K562 (cell line): ENCODE measurements at regions not wholly inside any gene's neighbourhood (a gene's known extent, or its start where the extent isn't known, plus 50 kb on each side); places are given as distances from the start of the nearest gene placed in this dataset.

Experiments used
- ATAC-seq: fragments of 200-7000 bp; cut with Tn5 transposase; 3 replicates; pipeline ENCODE4 v1.9.1; 2020; ENCODE audit warnings: moderate library complexity
- BruUV-seq: library from RNA; stranded (reverse); fragments of 400-500 nt; replicated peaks from 2 replicates; lab custom pipeline; 2021; lab: Mats Ljungman, UMichigan
- CTCF ChIA-PET: fragments of 300-600 bp; formaldehyde crosslinking; extraction: SDS; loops from one replicate; lab custom pipeline; 2021; ENCODE audit warnings: low intra/inter-chr PET ratio; lab: Yijun Ruan, JAX
- POLR2A ChIA-PET: fragments of 300-600, 350-650 bp; sonication (Branson Sonifier 250); formaldehyde crosslinking; extraction: SDS; loops from one replicate; lab custom pipeline; 2021; ENCODE audit warnings: antibody characterized with exemption, inconsistent platforms; lab: Yijun Ruan, JAX
- DNase-seq, 4 experiments: peaks; one replicate each; pipeline versions ENCODE4 v3.0.0 to v3.0.0-alpha.2; 2011 to 2018; ENCODE audit warnings: low spot score in 3 of 4, mixed read lengths in 3 of 4; ENCODE audit errors: extremely low read depth in 1 of 4
- FAIRE-seq: peaks from 2 replicates; lab custom pipeline; 2011; peaks lifted over from hg19 to GRCh38; lab: Jason Lieb, UNC
- H2AFZ ChIP-seq: 2 replicates; pipeline ENCODE4 v1.6.0; 2011; ENCODE audit warnings: low read depth, low read length, control low read depth, inconsistent platforms
- H3K27ac ChIP-seq: fragments of 200-600 bp; 3 replicates; pipeline ENCODE4 v1.8.0; 2011; ENCODE audit warnings: low read depth, mild to moderate bottlenecking, control low read depth, inconsistent platforms, low read length, moderate library complexity, mixed read lengths; ENCODE audit errors: extremely low read depth
- H3K27me3 ChIP-seq, 2 experiments: fragments of 300-600 bp in 1 of 2; 2 replicates in 1 of 2; 3 replicates in 1 of 2; pipeline versions ENCODE4 v1.6.0 to v1.8.0; 2011; ENCODE audit warnings: inconsistent platforms in 2 of 2, low read length in 2 of 2, mild to moderate bottlenecking in 1 of 2, mixed read lengths in 1 of 2, moderate library complexity in 1 of 2; ENCODE audit not compliant: control insufficient read depth in 2 of 2, insufficient read depth in 2 of 2
- H3K36me3 ChIP-seq: fragments of 300-600 bp; 3 replicates; pipeline ENCODE4 v1.8.0; 2011; ENCODE audit warnings: mild to moderate bottlenecking, low read length, inconsistent platforms; ENCODE audit not compliant: control insufficient read depth, insufficient read depth
- H3K4me1 ChIP-seq, 2 experiments: fragments of 200-600 bp in 1 of 2; replicated peaks in 1 of 2; 2 replicates in 1 of 2; 3 replicates in 1 of 2; pipeline versions ENCODE4 v1.5.1 to v1.8.0; 2011; ENCODE audit warnings: inconsistent platforms in 2 of 2, low read length in 2 of 2, mild to moderate bottlenecking in 1 of 2, mixed read lengths in 1 of 2, moderate library complexity in 1 of 2; ENCODE audit not compliant: control insufficient read depth in 2 of 2, insufficient read depth in 2 of 2
- H3K4me2 ChIP-seq: 2 replicates; pipeline ENCODE4 v1.6.1; 2011; ENCODE audit warnings: low read length, control low read depth, inconsistent platforms, mixed read lengths; ENCODE audit not compliant: insufficient read depth
- H3K4me3 ChIP-seq: fragments of 200-600 bp; sonication (generic), shearing (Covaris generic); 2 replicates; pipeline ENCODE4 v1.5.1; 2016; ENCODE audit warnings: control low read depth, inconsistent platforms
- H3K79me2 ChIP-seq: fragments of 200-600 bp; 3 replicates; pipeline ENCODE4 v1.8.0; 2011; ENCODE audit warnings: low read length, inconsistent platforms; ENCODE audit not compliant: control insufficient read depth, insufficient read depth
- H3K9ac ChIP-seq, 2 experiments: 2 replicates each; pipeline versions ENCODE4 v1.6.0 to v1.6.1; 2011; ENCODE audit warnings: low read depth in 2 of 2, low read length in 2 of 2, control low read depth in 1 of 2, inconsistent platforms in 1 of 2, mild to moderate bottlenecking in 1 of 2, mixed read lengths in 1 of 2; ENCODE audit not compliant: insufficient read depth in 1 of 2
- H3K9me1 ChIP-seq: one replicate; pipeline ENCODE4 v1.6.0; 2011; ENCODE audit warnings: inconsistent platforms, mild to moderate bottlenecking, low read length, moderate library complexity; ENCODE audit not compliant: control insufficient read depth, insufficient read depth
- H3K9me3 ChIP-seq: replicated peaks from 2 replicates; pipeline ENCODE4 v1.5.1; 2011; ENCODE audit warnings: low read depth, low read length, inconsistent platforms; ENCODE audit not compliant: control insufficient read depth, insufficient read depth
- H4K20me1 ChIP-seq: replicated peaks from 2 replicates; pipeline ENCODE4 v1.6.1; 2011; ENCODE audit warnings: low read length, inconsistent platforms, mixed read lengths; ENCODE audit not compliant: control insufficient read depth, insufficient read depth
- CHCHD3 ChIP-seq: fragments of 250-450 bp; sonication (Bioruptor Pico); IDR thresholded peaks from 2 replicates; pipeline ENCODE4 v2.1.2; 2022; ENCODE audit warnings: mild to moderate bottlenecking
- DLX4 ChIP-seq: fragments of 250-450 bp; sonication (Bioruptor Pico); IDR thresholded peaks from 2 replicates; pipeline ENCODE4 v1.6.1; 2021; ENCODE audit warnings: mild to moderate bottlenecking
- E2F1 ChIP-seq: sonication (generic); formaldehyde crosslinking; IDR thresholded peaks from 2 replicates; pipeline ENCODE4 v1.8.1; 2023; ENCODE audit warnings: mild to moderate bottlenecking, missing genetic modification reagents, moderate library complexity
- EHMT2 ChIP-seq: fragments of 450-650 bp; IDR thresholded peaks from 2 replicates; pipeline ENCODE4 v1.6.1; 2018; ENCODE audit warnings: antibody characterized with exemption
- KAT2B ChIP-seq: IDR thresholded peaks from one replicate; pipeline ENCODE4 v1.6.1; 2012; ENCODE audit warnings: low read depth, mild to moderate bottlenecking, control low read depth, inconsistent platforms, low read length, moderate library complexity
- MTA3 ChIP-seq: fragments of 450-650 bp; formaldehyde crosslinking; IDR thresholded peaks from 2 replicates; pipeline ENCODE4 v1.6.1; 2017; ENCODE audit warnings: mild to moderate bottlenecking, borderline replicate concordance
- NFATC3 ChIP-seq: fragments of 450-650 bp; IDR thresholded peaks from 2 replicates; pipeline ENCODE4 v1.6.1; 2017; ENCODE audit warnings: mild to moderate bottlenecking
- NR1H2 ChIP-seq: sonication (generic); formaldehyde crosslinking; IDR thresholded peaks from 2 replicates; pipeline ENCODE4 v1.4.0; 2020; ENCODE audit warnings: mild to moderate bottlenecking, missing genetic modification reagents
- SIX5 ChIP-seq, 2 experiments: IDR thresholded peaks; 2 replicates each; pipeline ENCODE4 v1.6.1; 2011; ENCODE audit warnings: low read length in 2 of 2, borderline replicate concordance in 1 of 2, low read depth in 1 of 2, mild to moderate bottlenecking in 1 of 2, moderate library complexity in 1 of 2; ENCODE audit not compliant: insufficient read depth in 1 of 2
- SMARCE1 ChIP-seq: fragments of 450-650 bp; IDR thresholded peaks from 2 replicates; pipeline ENCODE4 v1.7.1; 2016; ENCODE audit warnings: mild to moderate bottlenecking
- SREBF1 ChIP-seq: fragments of 150-350 bp; IDR thresholded peaks from 2 replicates; pipeline ENCODE4 v1.6.1; 2014; ENCODE audit warnings: antibody characterized with exemption, low read depth, low read length, borderline replicate concordance
- TAF9B ChIP-seq: fragments of 450-650 bp; IDR thresholded peaks from 2 replicates; pipeline ENCODE4 v1.6.1; 2018; ENCODE audit warnings: mild to moderate bottlenecking; ENCODE audit not compliant: partially characterized antibody
- ZNF134 ChIP-seq: fragments of 250-450 bp; sonication (Bioruptor Pico); conservative IDR thresholded peaks from 2 replicates; pipeline ENCODE4 v1.4.0; 2020
- ZNF165 ChIP-seq: fragments of 250-450 bp; sonication (Bioruptor Pico); IDR thresholded peaks from 2 replicates; pipeline ENCODE4 v1.4.0; 2020; ENCODE audit warnings: borderline replicate concordance
- ZNF274 ChIP-seq: IDR thresholded peaks from 2 replicates; pipeline ENCODE4 v1.6.1; 2011; ENCODE audit warnings: low read depth, mild to moderate bottlenecking, low read length, moderate library complexity, borderline replicate concordance
- ZNF41 ChIP-seq: fragments of 250-450 bp; sonication (Bioruptor Pico); conservative IDR thresholded peaks from 2 replicates; pipeline ENCODE4 v1.4.0; 2020; ENCODE audit warnings: mild to moderate bottlenecking
- ZNF561 ChIP-seq: fragments of 450-650 bp; formaldehyde crosslinking; conservative IDR thresholded peaks from 2 replicates; pipeline ENCODE4 v1.4.0; 2020; ENCODE audit warnings: mild to moderate bottlenecking, moderate library complexity
- ZNF583 ChIP-seq: fragments of 250-450 bp; sonication (Bioruptor Pico); IDR thresholded peaks from 2 replicates; pipeline ENCODE4 v1.4.0; 2020
- ZNF740 ChIP-seq, 3 experiments: fragments of 200-800 bp in 1 of 3; sonication (Bioruptor generic) in 1 of 3; sonication (generic) in 1 of 3; formaldehyde crosslinking in 1 of 3; IDR thresholded peaks; 2 replicates each; pipeline versions ENCODE4 v1.6.1 to v1.8.0; 2016 to 2022; ENCODE audit warnings: mild to moderate bottlenecking in 2 of 3, missing compliant biosample characterization in 2 of 3, missing genetic modification characterization in 2 of 3, missing genetic modification reagents in 1 of 3
- WGBS: fragments of 100-300 bp; shearing (Covaris generic); methylation state at CpG from one replicate; pipeline ENCODE4 v1.1.6; 2016; ENCODE audit warnings: low coverage, mixed read lengths; ENCODE audit not compliant: insufficient coverage; ENCODE audit errors: missing lambda C conversion rate; 5-methylcytosine and 5-hydroxymethylcytosine counted together
- in situ Hi-C: fragments of 300-500 bp; cut with MboI; formaldehyde crosslinking; loops from 4 replicates; pipeline ENCODE4 v1.15.0; 2018; ENCODE audit warnings: inconsistent platforms, mixed read lengths
- intact Hi-C: fragments of 100-400 bp; cut with micrococcal nuclease; formaldehyde crosslinking; loops from 2 replicates; pipeline ENCODE4 v1.14.2; 2022
- TF ChIP-seq, protein P1 (sequence below): conservative IDR thresholded peaks from 2 replicates; pipeline ENCODE4 v1.6.1; 2011; ENCODE audit warnings: low read depth, mild to moderate bottlenecking, low read length; ENCODE audit not compliant: control insufficient read depth

DNA sequence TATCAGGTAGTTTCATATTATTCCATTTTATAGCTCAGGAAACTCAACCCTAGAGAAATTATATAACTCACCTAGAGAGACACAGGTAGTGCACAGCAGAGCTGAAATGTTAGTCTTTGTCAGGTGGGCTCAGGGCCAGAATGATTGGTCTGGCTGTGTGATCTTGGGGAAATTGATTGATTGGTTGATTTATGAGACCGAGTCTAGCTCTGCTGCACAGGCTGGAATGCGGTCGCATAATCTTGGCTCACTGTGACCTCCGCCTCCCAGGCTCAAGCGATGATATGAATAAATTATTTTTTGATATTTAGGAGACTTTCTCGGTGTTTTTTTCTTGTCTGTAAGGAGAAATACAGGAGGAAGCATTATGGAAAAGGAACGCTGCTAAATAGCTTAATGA, 239.9 kb upstream of the SLC10A2 start:
- no peaks in the 10 kb centered on the region for H3K9me1 ChIP-seq
- no peaks in the 10 kb centered on the region for H3K4me1 ChIP-seq
- H3K4me3 ChIP-seq = no peak overlapping the region
- no peak overlapping the region for H3K4me2 ChIP-seq
- 0% methylated on average over 6 of the region's 7 CpGs for WGBS
- no TSS peak for BruUV-seq
- H3K27ac ChIP-seq = no peak overlapping the region
- CTCF ChIA-PET = no interaction called here
- FAIRE-seq (no peak), ATAC-seq (no peak), DNase-seq (no peak)
- intact Hi-C loops = no loop called here
- POLR2A ChIA-PET = no interaction called here
- H3K79me2 ChIP-seq = no peaks in the 10 kb centered on the region
- no peaks in the 10 kb centered on the region for H3K36me3 ChIP-seq
- in situ Hi-C loops = no loop called here
- no peaks in the 10 kb centered on the region for H3K9me3 ChIP-seq
- no peak overlapping the region for H3K9ac ChIP-seq
- H4K20me1 ChIP-seq = no peaks in the 10 kb centered on the region
- TF ChIP-seq ZNF583 (CRISPR knock-in tag) = no peak
- TF ChIP-seq EHMT2 = no peak
- no peak for TF ChIP-seq ZNF41 (CRISPR knock-in tag)
- TF ChIP-seq E2F1 (CRISPR knock-in tag) = no peak
- TF ChIP-seq NR1H2 (CRISPR knock-in tag) = no peak
- TF ChIP-seq SMARCE1 = no peak
- no peak for TF ChIP-seq CHCHD3 (CRISPR knock-in tag)
- no peak for TF ChIP-seq ZNF274
- TF ChIP-seq MTA3 = no peak
- no peak for TF ChIP-seq ZNF134 (CRISPR knock-in tag)
- no peak for TF ChIP-seq DLX4 (CRISPR knock-in tag)
- no peak for TF ChIP-seq TAF9B
- TF ChIP-seq ZNF165 (CRISPR knock-in tag) = no peak
- TF ChIP-seq, protein P1, sequence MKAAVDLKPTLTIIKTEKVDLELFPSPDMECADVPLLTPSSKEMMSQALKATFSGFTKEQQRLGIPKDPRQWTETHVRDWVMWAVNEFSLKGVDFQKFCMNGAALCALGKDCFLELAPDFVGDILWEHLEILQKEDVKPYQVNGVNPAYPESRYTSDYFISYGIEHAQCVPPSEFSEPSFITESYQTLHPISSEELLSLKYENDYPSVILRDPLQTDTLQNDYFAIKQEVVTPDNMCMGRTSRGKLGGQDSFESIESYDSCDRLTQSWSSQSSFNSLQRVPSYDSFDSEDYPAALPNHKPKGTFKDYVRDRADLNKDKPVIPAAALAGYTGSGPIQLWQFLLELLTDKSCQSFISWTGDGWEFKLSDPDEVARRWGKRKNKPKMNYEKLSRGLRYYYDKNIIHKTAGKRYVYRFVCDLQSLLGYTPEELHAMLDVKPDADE = no peak
- no peak for TF ChIP-seq SREBF1
- TF ChIP-seq KAT2B = no peak
- TF ChIP-seq NFATC3 = no peak
- no peak for TF ChIP-seq ZNF740 (CRISPR knock-in tag; IDR thresholded peaks at IDR 0.05)
- no peak for TF ChIP-seq ZNF740 (tag; IDR thresholded peaks at IDR 0.05)
- no peak for TF ChIP-seq ZNF561 (CRISPR knock-in tag)
- no peak for TF ChIP-seq SIX5 (IDR thresholded peaks at IDR 0.05; ENCODE audit: borderline replicate concordance in 1 of 2, insufficient read depth in 1 of 2, low read depth in 1 of 2, low read length in 2 of 2)
- TF ChIP-seq, all 486 proteins: peak for 0
- Histone ChIP-seq H2AFZ (no peak overlapping the region), H3K27me3 (no peaks in the 10 kb centered on the region)
